A673 (cell line): ENCODE measurements at regions not wholly inside any gene's neighbourhood (a gene's known extent, or its start where the extent isn't known, plus 50 kb on each side); places are given as distances from the start of the nearest gene placed in this dataset.

Experiments used
- BruUV-seq: library from RNA; stranded (reverse); fragments of 400-500 nt; replicated peaks from 2 replicates; lab custom pipeline; 2021; lab: Mats Ljungman, UMichigan
- CTCF ChIA-PET: fragments of 300-600 bp; sonication (Branson Sonifier 250); formaldehyde crosslinking; loops from one replicate; lab custom pipeline; 2022; ENCODE audit warnings: antibody characterized with exemption; lab: Charles Lee
- POLR2A ChIA-PET: fragments of 300-600 bp; sonication (Branson Sonifier 250); formaldehyde crosslinking; loops from one replicate; lab custom pipeline; 2022; ENCODE audit warnings: antibody characterized with exemption; ENCODE audit not compliant: low non-redundant PET; lab: Charles Lee
- DNase-seq: peaks from one replicate; pipeline ENCODE4 v3.0.0-alpha.2; 2015; ENCODE audit warnings: low spot score
- H3K27ac ChIP-seq: fragments of 200-600 bp; sonication (generic); 2 replicates; pipeline ENCODE4 v1.5.1; 2016; ENCODE audit warnings: mixed run types, low read depth, mild to moderate bottlenecking, mixed read lengths, antibody characterized with exemption, low read length; ENCODE audit not compliant: poor library complexity, severe bottlenecking
- H3K27me3 ChIP-seq: fragments of 200-600 bp; sonication (generic); replicated peaks from 2 replicates; pipeline ENCODE4 v1.6.1; 2017; ENCODE audit warnings: mixed run types, low read depth, mild to moderate bottlenecking, mixed read lengths, antibody characterized with exemption, low read length; ENCODE audit not compliant: insufficient read depth, poor library complexity
- H3K36me3 ChIP-seq: fragments of 200-600 bp; sonication (generic); 2 replicates; pipeline ENCODE4 v1.6.1; 2016; ENCODE audit warnings: mixed run types, mild to moderate bottlenecking, mixed read lengths, antibody characterized with exemption, low read length; ENCODE audit not compliant: insufficient read depth, poor library complexity, severe bottlenecking
- H3K4me1 ChIP-seq: fragments of 200-600 bp; sonication (generic); 2 replicates; pipeline ENCODE4 v1.6.1; 2017; ENCODE audit warnings: mixed run types, mild to moderate bottlenecking, mixed read lengths, antibody characterized with exemption, low read length; ENCODE audit not compliant: insufficient read depth, poor library complexity, severe bottlenecking
- H3K4me3 ChIP-seq: fragments of 200-600 bp; sonication (generic); 2 replicates; pipeline ENCODE4 v1.5.1; 2016; ENCODE audit warnings: low read depth, mixed run types, mild to moderate bottlenecking, mixed read lengths, low read length; ENCODE audit not compliant: poor library complexity, severe bottlenecking
- H3K9me3 ChIP-seq: fragments of 200-600 bp; sonication (generic); 2 replicates; pipeline ENCODE4 v1.6.1; 2016; ENCODE audit warnings: mixed run types, low read depth, mild to moderate bottlenecking, mixed read lengths, antibody characterized with exemption, low read length; ENCODE audit not compliant: poor library complexity, severe bottlenecking
- CTCF ChIP-seq: fragments of 300-800, 200-600 bp; sonication (generic); conservative IDR thresholded peaks from 2 replicates; pipeline ENCODE4 v1.5.1; 2017; ENCODE audit warnings: low read depth, mild to moderate bottlenecking, antibody characterized with exemption, low read length, moderate library complexity, mixed read lengths
- EZH2 ChIP-seq: fragments of 200-600 bp; sonication (generic); IDR thresholded peaks from 2 replicates; pipeline ENCODE4 v1.6.1; 2017; ENCODE audit warnings: borderline replicate concordance, low read depth, mild to moderate bottlenecking, mixed read lengths, antibody characterized with exemption, low read length; ENCODE audit not compliant: poor library complexity, severe bottlenecking
- intact Hi-C: fragments of 100-400 bp; cut with micrococcal nuclease; formaldehyde crosslinking; loops from one replicate; pipeline ENCODE4 v1.10.0; 2022; ENCODE audit not compliant: unreplicated experiment

DNA sequence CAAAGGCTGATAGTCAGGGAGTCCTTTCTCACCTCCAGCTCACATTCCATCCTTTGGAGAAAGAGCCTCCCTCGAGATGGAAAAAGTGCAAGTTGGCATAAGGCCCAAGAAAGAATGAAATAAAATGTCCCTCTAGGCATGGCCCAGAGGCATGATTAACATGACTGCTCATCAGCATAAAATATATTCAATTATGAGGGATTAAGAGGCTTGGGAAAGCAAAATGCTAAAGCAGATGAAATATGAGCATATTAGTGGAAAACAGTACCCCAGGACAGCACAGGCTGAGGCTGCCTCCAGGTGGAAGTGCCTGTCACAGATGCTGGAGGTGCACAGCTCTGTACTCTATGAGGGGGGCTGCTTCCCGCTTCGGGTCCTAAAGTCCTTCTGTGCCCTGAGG, 347.8 kb upstream of the PLET1 start:
- ChIA-PET CTCF (interaction anchor here (1.0 kb wide), 1 partner anchor 53 kb away, joined by 4 read pairs; no protein-coding TSS in a partner anchor), POLR2A (no interaction called here)
- H3K9me3 ChIP-seq, result no peaks in the 10 kb centered on the region
- H3K27me3 ChIP-seq, result no peaks in the 10 kb centered on the region
- no TSS peak for BruUV-seq
- H3K4me3 ChIP-seq, result no peak overlapping the region
- intact Hi-C loops, result no loop called here
- H3K36me3 ChIP-seq, result no peaks in the 10 kb centered on the region
- peak; percentile 60 for DNase-seq
- H3K4me1 ChIP-seq, result peaks cover 64% of the 10 kb centered on the region
- TF ChIP-seq EZH2, result no peak
- TF ChIP-seq CTCF, result 0 out of 2 replicates have a peak, but pooled peaks have one; percentile 11
- no peak overlapping the region for H3K27ac ChIP-seq

DNA sequence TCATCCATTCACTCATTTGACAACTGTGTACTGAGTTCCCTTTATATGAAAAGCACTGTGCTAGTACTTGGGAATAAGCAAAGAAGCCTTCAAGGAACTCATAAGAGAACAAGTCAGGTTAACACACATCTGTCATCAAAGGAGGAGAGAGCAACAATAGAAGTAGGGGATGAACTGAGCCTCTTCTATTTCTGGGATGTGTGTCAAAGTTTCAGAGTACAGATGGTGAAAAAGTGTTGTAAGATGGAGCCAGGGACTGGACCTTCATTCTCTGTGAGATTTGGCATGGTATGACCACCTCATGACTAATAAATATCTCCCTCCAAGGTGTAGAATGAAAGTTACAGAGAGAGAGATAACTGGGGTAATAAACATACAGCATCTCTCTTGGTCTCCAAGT, 349.8 kb upstream of the PLET1 start:
- no peaks in the 10 kb centered on the region for H3K9me3 ChIP-seq
- TF ChIP-seq EZH2, result no peak
- TF ChIP-seq CTCF, result no peak
- no peak for DNase-seq
- H3K27me3 ChIP-seq, result no peaks in the 10 kb centered on the region
- intact Hi-C loops, result loop anchor here (5.0 kb wide), 1 partner anchor 172 kb away; no protein-coding TSS in a partner anchor
- H3K36me3 ChIP-seq, result no peaks in the 10 kb centered on the region
- POLR2A ChIA-PET, result no interaction called here
- H3K4me1 ChIP-seq, result peaks cover 71% of the 10 kb centered on the region
- H3K27ac ChIP-seq, result no peak overlapping the region
- BruUV-seq, result no TSS peak
- H3K4me3 ChIP-seq, result no peak overlapping the region
- CTCF ChIA-PET, result no interaction called here

DNA sequence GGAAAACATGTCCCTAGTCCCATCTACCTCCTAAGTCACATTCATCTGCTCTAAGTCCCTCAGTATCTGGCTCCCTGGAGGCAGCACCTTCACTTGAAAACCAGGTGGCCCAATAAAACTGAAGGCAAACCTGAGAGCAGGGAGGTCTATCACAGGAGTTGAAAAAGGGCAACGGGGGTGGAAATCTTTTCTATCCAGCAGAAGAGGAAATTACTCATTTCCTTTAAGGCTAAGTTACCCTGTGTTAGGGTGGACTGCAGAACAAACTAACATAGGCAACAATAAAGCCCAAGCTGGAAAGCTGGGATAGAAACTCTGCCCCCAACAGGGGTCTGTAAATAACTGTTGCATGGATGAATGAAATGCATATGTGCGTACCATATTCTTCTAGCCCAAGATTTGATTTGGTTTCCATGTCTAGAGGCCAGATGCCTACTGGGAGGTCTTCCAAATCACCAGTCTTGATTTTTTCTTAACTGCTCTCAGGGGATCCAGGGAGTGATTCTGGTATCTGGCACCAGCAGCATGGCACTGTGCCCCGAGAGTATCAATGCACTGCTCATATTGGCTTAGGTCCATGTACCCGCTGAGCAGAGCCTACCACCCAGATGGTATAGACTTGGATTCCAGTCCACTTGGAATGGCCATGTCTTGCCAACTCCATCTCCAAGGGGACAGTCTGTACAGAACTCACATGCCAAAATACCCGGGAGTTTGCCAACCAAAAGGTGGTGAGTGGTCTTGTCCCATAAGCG, 350.0 kb upstream of the NCAM1 start:
- ChIA-PET POLR2A (no interaction called here), CTCF (no interaction called here)
- no peaks in the 10 kb centered on the region for H3K27me3 ChIP-seq
- H3K27ac ChIP-seq, result no peak overlapping the region
- TF ChIP-seq EZH2 (no peak), CTCF (0 out of 2 replicates have a peak, but pooled peaks have one; percentile 26)
- intact Hi-C loops, result loop anchor here (1.0 to 5.0 kb wide), 2 partner anchors 23 to 171 kb away; no protein-coding TSS in a partner anchor
- no peak overlapping the region for H3K4me3 ChIP-seq
- peak; percentile 90 for DNase-seq
- H3K9me3 ChIP-seq, result no peaks in the 10 kb centered on the region
- BruUV-seq, result no TSS peak
- H3K36me3 ChIP-seq, result no peaks in the 10 kb centered on the region
- H3K4me1 ChIP-seq, result peaks cover 71% of the 10 kb centered on the region
